Loucy (cell line): ENCODE measurements at regions not wholly inside any gene's neighbourhood (a gene's known extent, or its start where the extent isn't known, plus 50 kb on each side); places are given as distances from the start of the nearest gene placed in this dataset.

Source experiments
- H2AFZ ChIP-seq: fragments of 200-600 bp; sonication (generic); 2 replicates; pipeline ENCODE4 v1.6.0; 2016; ENCODE audit warnings: antibody characterized with exemption, mild to moderate bottlenecking, low read length, moderate library complexity
- H3F3A ChIP-seq: fragments of 200-600 bp; 2 replicates; pipeline ENCODE4 v1.6.0; 2016; ENCODE audit warnings: antibody characterized with exemption, low read depth, mild to moderate bottlenecking
- H3K27me3 ChIP-seq: fragments of 200-600 bp; sonication (generic); 2 replicates; pipeline ENCODE4 v1.6.1; 2014; ENCODE audit warnings: low read length, mild to moderate bottlenecking; ENCODE audit not compliant: insufficient read depth, poor library complexity, severe bottlenecking
- H3K36me3 ChIP-seq: fragments of 200-600 bp; sonication (generic); 2 replicates; pipeline ENCODE4 v1.6.1; 2016; ENCODE audit warnings: low read length; ENCODE audit not compliant: insufficient read depth
- H3K4me1 ChIP-seq: fragments of 200-600 bp; sonication (generic); 2 replicates; pipeline ENCODE4 v1.5.1; 2014; ENCODE audit warnings: low read length, mild to moderate bottlenecking; ENCODE audit not compliant: insufficient read depth, poor library complexity, severe bottlenecking
- H3K4me2 ChIP-seq: fragments of 200-600 bp; sonication (generic); 2 replicates; pipeline ENCODE4 v1.6.0; 2014; ENCODE audit warnings: antibody characterized with exemption, low read length, low read depth, mild to moderate bottlenecking; ENCODE audit not compliant: poor library complexity, severe bottlenecking
- H3K4me3 ChIP-seq: fragments of 200-600 bp; sonication (generic); 2 replicates; pipeline ENCODE4 v1.5.1; 2014; ENCODE audit warnings: low read length, mild to moderate bottlenecking, mixed read lengths; ENCODE audit not compliant: poor library complexity, severe bottlenecking
- H3K79me2 ChIP-seq: fragments of 200-600 bp; sonication (generic); 2 replicates; pipeline ENCODE4 v1.6.1; 2014; ENCODE audit warnings: low read length; ENCODE audit not compliant: insufficient read depth
- H3K9ac ChIP-seq: fragments of 200-600 bp; sonication (generic); 2 replicates; pipeline ENCODE4 v1.6.0; 2014; ENCODE audit warnings: mild to moderate bottlenecking, low read depth, low read length, moderate library complexity; ENCODE audit not compliant: poor library complexity, severe bottlenecking
- H3K9me2 ChIP-seq: fragments of 200-600 bp; sonication (generic); replicated peaks from 2 replicates; pipeline ENCODE4 v1.6.1; 2016; ENCODE audit warnings: low read depth, low read length, mixed read lengths
- H3K9me3 ChIP-seq: fragments of 200-600 bp; sonication (generic); 2 replicates; pipeline ENCODE4 v1.6.1; 2014; ENCODE audit warnings: mild to moderate bottlenecking, antibody characterized with exemption, low read length, low read depth; ENCODE audit not compliant: insufficient read depth
- H4K20me1 ChIP-seq: fragments of 200-600 bp; sonication (generic); 2 replicates; pipeline ENCODE4 v1.6.0; 2014; ENCODE audit warnings: antibody characterized with exemption, low read length, mild to moderate bottlenecking; ENCODE audit not compliant: insufficient read depth, poor library complexity, severe bottlenecking
- EZH2phosphoT487 ChIP-seq: fragments of 200-600 bp; IDR thresholded peaks from 2 replicates; pipeline ENCODE4 v1.6.1; 2018; ENCODE audit warnings: antibody characterized with exemption, mild to moderate bottlenecking, moderate library complexity, borderline replicate concordance
- TF ChIP-seq, protein P1 (sequence below): fragments of 200-600 bp; sonication (generic); conservative IDR thresholded peaks from 2 replicates; pipeline ENCODE4 v1.5.1; 2014; ENCODE audit warnings: mild to moderate bottlenecking, antibody characterized with exemption, low read length

DNA sequence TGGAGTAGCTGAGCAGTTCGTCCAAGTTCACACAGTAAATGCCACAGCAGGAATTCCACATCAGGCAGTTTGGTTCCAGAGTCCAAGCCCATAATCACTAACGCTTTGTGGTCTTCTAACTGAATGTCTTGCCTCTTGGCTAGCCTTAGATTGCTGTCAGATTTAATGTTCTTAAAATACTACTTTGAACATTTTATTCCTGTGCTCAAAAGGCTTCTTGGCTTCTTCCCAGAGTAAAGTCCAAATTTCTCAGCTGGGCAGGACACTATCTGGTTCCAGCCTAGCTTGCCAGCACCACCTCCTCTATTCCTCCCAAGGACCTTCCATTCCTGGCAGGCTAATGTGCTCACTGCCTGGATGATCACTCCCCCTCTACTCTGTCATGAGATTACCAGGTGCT lies 256.9 kb downstream of the SQOR start:
- no peaks in the 10 kb centered on the region for H3K79me2 ChIP-seq
- no peak overlapping the region for H3K4me2 ChIP-seq
- H4K20me1 ChIP-seq = no peaks in the 10 kb centered on the region
- no peaks in the 10 kb centered on the region for H3K4me1 ChIP-seq
- H3K4me3 ChIP-seq = no peak overlapping the region
- no peaks in the 10 kb centered on the region for H3K27me3 ChIP-seq
- no peak overlapping the region for H2AFZ ChIP-seq
- H3K9ac ChIP-seq = no peak overlapping the region
- no peaks in the 10 kb centered on the region for H3F3A ChIP-seq
- TF ChIP-seq, protein P1, sequence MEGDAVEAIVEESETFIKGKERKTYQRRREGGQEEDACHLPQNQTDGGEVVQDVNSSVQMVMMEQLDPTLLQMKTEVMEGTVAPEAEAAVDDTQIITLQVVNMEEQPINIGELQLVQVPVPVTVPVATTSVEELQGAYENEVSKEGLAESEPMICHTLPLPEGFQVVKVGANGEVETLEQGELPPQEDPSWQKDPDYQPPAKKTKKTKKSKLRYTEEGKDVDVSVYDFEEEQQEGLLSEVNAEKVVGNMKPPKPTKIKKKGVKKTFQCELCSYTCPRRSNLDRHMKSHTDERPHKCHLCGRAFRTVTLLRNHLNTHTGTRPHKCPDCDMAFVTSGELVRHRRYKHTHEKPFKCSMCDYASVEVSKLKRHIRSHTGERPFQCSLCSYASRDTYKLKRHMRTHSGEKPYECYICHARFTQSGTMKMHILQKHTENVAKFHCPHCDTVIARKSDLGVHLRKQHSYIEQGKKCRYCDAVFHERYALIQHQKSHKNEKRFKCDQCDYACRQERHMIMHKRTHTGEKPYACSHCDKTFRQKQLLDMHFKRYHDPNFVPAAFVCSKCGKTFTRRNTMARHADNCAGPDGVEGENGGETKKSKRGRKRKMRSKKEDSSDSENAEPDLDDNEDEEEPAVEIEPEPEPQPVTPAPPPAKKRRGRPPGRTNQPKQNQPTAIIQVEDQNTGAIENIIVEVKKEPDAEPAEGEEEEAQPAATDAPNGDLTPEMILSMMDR = no peak
- no peak for TF ChIP-seq EZH2phosphoT487
- no peaks in the 10 kb centered on the region for H3K9me3 ChIP-seq
- no peaks in the 10 kb centered on the region for H3K36me3 ChIP-seq
- no peaks in the 10 kb centered on the region for H3K9me2 ChIP-seq

DNA sequence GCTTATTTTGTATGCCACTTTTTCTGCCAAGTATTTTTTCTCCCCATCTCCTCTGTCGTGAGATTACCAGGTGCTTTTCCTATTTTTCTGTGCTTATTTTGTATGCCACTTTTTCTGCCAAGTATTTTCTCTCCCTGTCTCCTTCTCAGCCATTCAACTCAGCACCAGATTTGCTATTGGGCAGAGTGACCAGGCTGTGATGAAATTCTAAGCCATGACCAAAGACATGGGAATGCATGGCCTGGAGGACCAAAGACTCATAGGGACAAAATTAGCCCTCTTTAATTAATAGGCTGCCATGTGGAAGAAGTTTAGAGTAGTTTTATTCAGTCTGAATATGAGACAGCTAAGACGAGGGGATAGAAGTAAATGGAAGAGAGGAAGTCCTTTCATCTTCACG lies 257.4 kb downstream of the SQOR start:
- Histone ChIP-seq H3F3A (no peaks in the 10 kb centered on the region), H3K9me3 (no peaks in the 10 kb centered on the region), H3K4me2 (no peak overlapping the region), H3K27me3 (no peaks in the 10 kb centered on the region), H4K20me1 (no peaks in the 10 kb centered on the region), H3K9me2 (no peaks in the 10 kb centered on the region), H3K36me3 (no peaks in the 10 kb centered on the region), H3K4me1 (no peaks in the 10 kb centered on the region), H3K4me3 (no peak overlapping the region), H3K9ac (no peak overlapping the region), H3K79me2 (no peaks in the 10 kb centered on the region), H2AFZ (no peak overlapping the region)
- TF ChIP-seq, protein P1 = no peak
- TF ChIP-seq EZH2phosphoT487 = no peak

DNA sequence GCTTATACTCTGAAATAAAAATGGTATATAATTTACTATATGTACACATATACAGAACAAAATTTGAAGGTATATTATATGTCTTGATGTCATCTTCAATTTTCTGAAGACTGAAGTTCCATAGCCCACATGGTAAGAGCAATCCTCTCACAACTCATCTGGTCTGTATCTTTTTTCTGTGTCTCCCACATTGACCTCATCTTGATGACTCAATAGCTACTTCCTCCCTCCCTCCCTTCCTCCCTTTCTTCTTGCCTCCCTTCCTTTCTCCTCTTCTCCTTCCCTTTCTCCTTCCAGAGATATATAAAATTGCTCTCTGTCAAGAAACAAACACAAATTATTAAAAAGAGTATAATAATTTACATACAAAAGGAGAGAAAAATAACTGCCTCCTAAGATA lies 268.5 kb downstream of the SQOR start:
- TF ChIP-seq EZH2phosphoT487 = no peak
- TF ChIP-seq, protein P1 = no peak
- Histone ChIP-seq H3K9me3 (no peaks in the 10 kb centered on the region), H3K36me3 (no peaks in the 10 kb centered on the region), H3K4me2 (no peak overlapping the region), H3K9me2 (no peaks in the 10 kb centered on the region), H3K9ac (no peak overlapping the region), H3F3A (no peaks in the 10 kb centered on the region), H3K27me3 (no peaks in the 10 kb centered on the region), H2AFZ (no peak overlapping the region), H3K4me3 (no peak overlapping the region), H4K20me1 (no peaks in the 10 kb centered on the region), H3K79me2 (no peaks in the 10 kb centered on the region), H3K4me1 (no peaks in the 10 kb centered on the region)
